Mesenchymal stem cell (in vitro differentiated cells and primary cell): ENCODE measurements at regions not wholly inside any gene's neighbourhood (a gene's known extent, or its start where the extent isn't known, plus 50 kb on each side); places are given as distances from the start of the nearest gene placed in this dataset.

Source experiments
- DNase-seq: peaks from one replicate; pipeline ENCODE4 v3.0.0-alpha.2; 2013
- H2AFZ ChIP-seq: one replicate; pipeline ENCODE4 v1.6.1; 2013; ENCODE audit warnings: low read depth, mild to moderate bottlenecking, control low read depth, inconsistent platforms, low read length, moderate library complexity
- H2AK5ac ChIP-seq: 2 replicates; pipeline ENCODE4 v1.6.1; 2013; ENCODE audit warnings: low read length, moderate library complexity, mild to moderate bottlenecking, inconsistent platforms; ENCODE audit not compliant: severe bottlenecking
- H2BK120ac ChIP-seq: one replicate; pipeline ENCODE4 v1.6.1; 2013; ENCODE audit warnings: low read depth, mild to moderate bottlenecking, inconsistent platforms, low read length, moderate library complexity
- H2BK12ac ChIP-seq, 2 experiments: one replicate each; pipeline ENCODE4 v1.6.1; 2013; ENCODE audit warnings: inconsistent platforms in 2 of 2, low read length in 2 of 2, mild to moderate bottlenecking in 2 of 2, moderate library complexity in 2 of 2, control low read depth in 1 of 2
- H2BK15ac ChIP-seq: one replicate; pipeline ENCODE4 v1.6.1; 2013; ENCODE audit warnings: mild to moderate bottlenecking, low read depth, inconsistent platforms; ENCODE audit not compliant: poor library complexity, severe bottlenecking
- H2BK5ac ChIP-seq: 2 replicates; pipeline ENCODE4 v1.6.1; 2013; ENCODE audit warnings: low read depth, mild to moderate bottlenecking, low read length, control low read depth, inconsistent platforms; ENCODE audit not compliant: poor library complexity, severe bottlenecking
- H3K14ac ChIP-seq, 2 experiments: one replicate each; pipeline ENCODE4 v1.6.1; 2013; ENCODE audit warnings: inconsistent platforms in 2 of 2, low read length in 2 of 2, control low read depth in 1 of 2, mild to moderate bottlenecking in 1 of 2, moderate library complexity in 1 of 2
- H3K18ac ChIP-seq, 2 experiments: one replicate each; pipeline ENCODE4 v1.6.1; 2013; ENCODE audit warnings: inconsistent platforms in 2 of 2, low read length in 2 of 2, control low read depth in 1 of 2, low read depth in 1 of 2, mild to moderate bottlenecking in 1 of 2
- H3K23ac ChIP-seq, 2 experiments: one replicate each; pipeline ENCODE4 v1.6.1; 2013; ENCODE audit warnings: inconsistent platforms in 2 of 2, low read length in 2 of 2, mild to moderate bottlenecking in 2 of 2, moderate library complexity in 2 of 2, control low read depth in 1 of 2
- H3K27ac ChIP-seq: 2 replicates; pipeline ENCODE4 v1.5.1; 2013; ENCODE audit warnings: mild to moderate bottlenecking, moderate library complexity, low read length, control low read depth, inconsistent platforms; ENCODE audit not compliant: poor library complexity, severe bottlenecking
- H3K27me3 ChIP-seq, 2 experiments: 2 replicates each; pipeline versions ENCODE4 v1.6.1 to v1.7.0; 2013; ENCODE audit warnings: low read length in 2 of 2, mild to moderate bottlenecking in 2 of 2, moderate library complexity in 2 of 2, control low read depth in 1 of 2, inconsistent platforms in 1 of 2; ENCODE audit not compliant: control insufficient read depth in 1 of 2, insufficient read depth in 1 of 2
- H3K36me3 ChIP-seq, 2 experiments: 2 replicates each; pipeline versions ENCODE4 v1.6.1 to v1.7.0; 2013; ENCODE audit warnings: low read length in 2 of 2, control low read depth in 1 of 2, inconsistent platforms in 1 of 2, low read depth in 1 of 2, mild to moderate bottlenecking in 1 of 2; ENCODE audit not compliant: insufficient read depth in 2 of 2, control insufficient read depth in 1 of 2
- H3K4ac ChIP-seq, 2 experiments: one replicate each; pipeline ENCODE4 v1.6.1; 2013; ENCODE audit warnings: inconsistent platforms in 2 of 2, low read length in 2 of 2, mild to moderate bottlenecking in 2 of 2, moderate library complexity in 2 of 2, control low read depth in 1 of 2, low read depth in 1 of 2
- H3K4me1 ChIP-seq: 2 replicates; pipeline ENCODE4 v1.6.1; 2013; ENCODE audit warnings: low read depth, low read length, control low read depth; ENCODE audit not compliant: control insufficient read depth, insufficient read depth
- H3K4me2 ChIP-seq: 2 replicates; pipeline ENCODE4 v1.6.1; 2013; ENCODE audit warnings: low read length, mild to moderate bottlenecking, inconsistent platforms; ENCODE audit not compliant: poor library complexity, severe bottlenecking
- H3K4me3 ChIP-seq, 2 experiments: 2 replicates each; pipeline versions ENCODE4 v1.5.1 to v1.7.0; 2013; ENCODE audit warnings: low read length in 2 of 2, mild to moderate bottlenecking in 2 of 2, control low read depth in 1 of 2, low read depth in 1 of 2; ENCODE audit not compliant: insufficient read depth in 1 of 2
- H3K79me1 ChIP-seq: replicated peaks from 2 replicates; pipeline ENCODE4 v1.6.1; 2013; ENCODE audit warnings: mild to moderate bottlenecking, control low read depth, low read length, inconsistent platforms; ENCODE audit not compliant: poor library complexity, severe bottlenecking
- H3K9ac ChIP-seq: 2 replicates; pipeline ENCODE4 v1.7.0; 2013; ENCODE audit warnings: mild to moderate bottlenecking, low read length, moderate library complexity
- H3K9me3 ChIP-seq: 2 replicates; pipeline ENCODE4 v1.7.0; 2013; ENCODE audit warnings: mild to moderate bottlenecking, low read length; ENCODE audit not compliant: control insufficient read depth
- H4K8ac ChIP-seq: one replicate; pipeline ENCODE4 v1.6.1; 2013; ENCODE audit warnings: inconsistent platforms, mild to moderate bottlenecking, low read length, moderate library complexity
- H4K91ac ChIP-seq: one replicate; pipeline ENCODE4 v1.6.1; 2013; ENCODE audit warnings: mild to moderate bottlenecking, low read length, inconsistent platforms
- WGBS: methylation state at CpG from one replicate; pipeline ENCODE4 v1.1.7; 2013; ENCODE audit warnings: mixed read lengths; 5-methylcytosine and 5-hydroxymethylcytosine counted together

- H3K4me3 ChIP-seq: no peak overlapping the region
- no peaks in the 10 kb centered on the region for H3K9me3 ChIP-seq
Observed at GRCh38 chr18:64273724-64274123, 124.8 kb upstream of the LINC00305 start.

GRCh38 chr18:64271975-64272659 is 123.2 kb upstream of the LINC00305 start:
- no peak overlapping the region for H3K9ac ChIP-seq
- H3K79me1 ChIP-seq: no peaks in the 10 kb centered on the region
- H2AFZ ChIP-seq: no peak overlapping the region
- H3K4me1 ChIP-seq: no peaks in the 10 kb centered on the region
- H3K4me2 ChIP-seq: no peak overlapping the region
- no peaks in the 10 kb centered on the region for H3K9me3 ChIP-seq
- H3K4me3 ChIP-seq: no peak overlapping the region
- no peak overlapping the region for H4K8ac ChIP-seq
- H2BK120ac ChIP-seq: no peak overlapping the region
- no peak overlapping the region for H2AK5ac ChIP-seq
- H3K27ac ChIP-seq: no peak overlapping the region
- 71% methylated on average over 6 of the region's 6 CpGs for WGBS
- H3K23ac ChIP-seq: no peak overlapping the region
- H4K91ac ChIP-seq: no peak overlapping the region
- no peaks in the 10 kb centered on the region for H3K36me3 ChIP-seq
- H2BK15ac ChIP-seq: no peak overlapping the region
- no peak overlapping the region for H2BK5ac ChIP-seq
- no peaks in the 10 kb centered on the region for H3K27me3 ChIP-seq
- no peak overlapping the region for H3K14ac ChIP-seq
- H3K4ac ChIP-seq: no peak overlapping the region
- DNase-seq: no peak
- H3K18ac ChIP-seq: no peak overlapping the region
- H2BK12ac ChIP-seq: no peak overlapping the region

More at GRCh38 chr18:64273724-64274123, 124.8 kb upstream of the LINC00305 start:
- Histone ChIP-seq H2BK5ac (no peak overlapping the region), H2BK12ac (no peak overlapping the region), H4K8ac (no peak overlapping the region), H3K4ac (no peak overlapping the region), H3K4me2 (no peak overlapping the region), H3K27me3 (no peaks in the 10 kb centered on the region), H2BK15ac (no peak overlapping the region), H3K23ac (no peak overlapping the region), H3K79me1 (no peaks in the 10 kb centered on the region), H3K4me1 (no peaks in the 10 kb centered on the region), H4K91ac (no peak overlapping the region), H2BK120ac (no peak overlapping the region), H3K14ac (no peak overlapping the region), H2AFZ (no peak overlapping the region), H3K18ac (no peak overlapping the region), H3K36me3 (no peaks in the 10 kb centered on the region), H3K27ac (no peak overlapping the region), H3K9ac (no peak overlapping the region), H2AK5ac (no peak overlapping the region)
- DNase-seq: no peak
- WGBS: 25% methylated on average over 3 of the region's 3 CpGs

- H3K79me1 ChIP-seq: no peaks in the 10 kb centered on the region
- H2BK15ac ChIP-seq: no peak overlapping the region
- WGBS: 78% methylated on average over 4 of the region's 4 CpGs
Observed at GRCh38 chr18:64271246-64271645, 122.4 kb upstream of the LINC00305 start.

GRCh38 chr18:64270608-64271007 is 121.7 kb upstream of the LINC00305 start:
- H4K8ac ChIP-seq: no peak overlapping the region
- H3K36me3 ChIP-seq: no peaks in the 10 kb centered on the region
- no CpG with 5 or more reads among the region's 1 CpG for WGBS
- H3K4me3 ChIP-seq: no peak overlapping the region
- H3K4ac ChIP-seq: no peak overlapping the region
- no peak for DNase-seq
- H3K4me2 ChIP-seq: no peak overlapping the region
- H2BK120ac ChIP-seq: no peak overlapping the region
- no peak overlapping the region for H3K9ac ChIP-seq
- no peak overlapping the region for H2AFZ ChIP-seq
- H2BK15ac ChIP-seq: no peak overlapping the region
- no peak overlapping the region for H4K91ac ChIP-seq
- no peak overlapping the region for H2BK5ac ChIP-seq
- no peak overlapping the region for H3K14ac ChIP-seq
- H3K4me1 ChIP-seq: no peaks in the 10 kb centered on the region
- no peak overlapping the region for H2BK12ac ChIP-seq
- H3K18ac ChIP-seq: no peak overlapping the region
- H3K79me1 ChIP-seq: no peaks in the 10 kb centered on the region
- no peaks in the 10 kb centered on the region for H3K27me3 ChIP-seq
- H3K23ac ChIP-seq: no peak overlapping the region
- no peaks in the 10 kb centered on the region for H3K9me3 ChIP-seq
- no peak overlapping the region for H3K27ac ChIP-seq
- no peak overlapping the region for H2AK5ac ChIP-seq

More at GRCh38 chr18:64271246-64271645, 122.4 kb upstream of the LINC00305 start:
- H3K23ac ChIP-seq: no peak overlapping the region
- no peaks in the 10 kb centered on the region for H3K36me3 ChIP-seq
- H3K4me3 ChIP-seq: no peak overlapping the region
- H3K27me3 ChIP-seq: no peaks in the 10 kb centered on the region
- H4K91ac ChIP-seq: no peak overlapping the region
- H3K4me2 ChIP-seq: no peak overlapping the region
- H3K4ac ChIP-seq: no peak overlapping the region
- no peaks in the 10 kb centered on the region for H3K9me3 ChIP-seq
- no peak overlapping the region for H3K9ac ChIP-seq
- H3K4me1 ChIP-seq: no peaks in the 10 kb centered on the region
- H2BK12ac ChIP-seq: no peak overlapping the region
- no peak overlapping the region for H3K27ac ChIP-seq
- H4K8ac ChIP-seq: no peak overlapping the region
- H2AK5ac ChIP-seq: no peak overlapping the region
- H2BK120ac ChIP-seq: no peak overlapping the region
- H3K18ac ChIP-seq: no peak overlapping the region
- DNase-seq: no peak
- H2AFZ ChIP-seq: no peak overlapping the region
- no peak overlapping the region for H3K14ac ChIP-seq
- H2BK5ac ChIP-seq: no peak overlapping the region
